Effector CD8-positive, alpha-beta T cell (primary cell): ENCODE measurements at regions not wholly inside any gene's neighbourhood (a gene's known extent, or its start where the extent isn't known, plus 50 kb on each side); places are given as distances from the start of the nearest gene placed in this dataset.
"Not testable (repeated sequence)": the region's sequence is repeated elsewhere in the genome, so short reads cannot be mapped to it uniquely, and the experiment has no call there.

Source experiments
- DNase-seq: peaks from one replicate; lab custom pipeline; 2025; lab: John Stamatoyannopoulos, UW

- no peak for DNase-seq
Measured at GRCh38 chr4:12583275-12583674, 900.9 kb downstream of the RAB28 start.

GRCh38 chr4:12580787-12581186, 903.4 kb downstream of the RAB28 start:
- no peak for DNase-seq

- no peak for DNase-seq
Measured at GRCh38 chr4:12579172-12579571, 905.0 kb downstream of the RAB28 start.

- DNase-seq: no peak
Measured at GRCh38 chr4:12576409-12576808, 907.7 kb downstream of the RAB28 start.

- DNase-seq: no peak
Measured at GRCh38 chr4:12573716-12574115, 910.4 kb downstream of the RAB28 start.

GRCh38 chr4:12562476-12563140, 921.5 kb downstream of the RAB28 start:
- DNase-seq: no peak

GRCh38 chr4:12562021-12562420, 922.1 kb downstream of the RAB28 start:
- DNase-seq: no peak

GRCh38 chr4:12555011-12555410, 929.1 kb downstream of the RAB28 start:
- no peak for DNase-seq

- DNase-seq: no peak
Measured at GRCh38 chr4:12548678-12549077, 935.5 kb downstream of the RAB28 start.

GRCh38 chr4:12545812-12546211, 938.3 kb downstream of the RAB28 start:
- no peak for DNase-seq

GRCh38 chr4:12538162-12538561, 946.0 kb downstream of the RAB28 start:
- DNase-seq: no peak

GRCh38 chr4:12534684-12535083, 949.5 kb downstream of the RAB28 start:
- no peak for DNase-seq

GRCh38 chr4:12519426-12519825, 964.7 kb downstream of the RAB28 start:
- no peak for DNase-seq

- DNase-seq: no peak
Measured at GRCh38 chr4:12507868-12508481, 976.2 kb downstream of the RAB28 start.

GRCh38 chr4:12500409-12500808, 983.7 kb downstream of the RAB28 start:
- no peak for DNase-seq

- no peak for DNase-seq
Measured at GRCh38 chr4:12499693-12500092, 984.4 kb downstream of the RAB28 start.

- DNase-seq: no peak
Measured at GRCh38 chr4:12495211-12495610, 988.9 kb downstream of the RAB28 start.

- DNase-seq: no peak
Measured at GRCh38 chr4:12492730-12493393, 991.3 kb downstream of the RAB28 start.

GRCh38 chr4:12488672-12489071, 995.5 kb downstream of the RAB28 start:
- DNase-seq: no peak

- DNase-seq: no peak
Measured at GRCh38 chr4:12487000-12487399, 997.1 kb downstream of the RAB28 start.

GRCh38 chr4:12472087-12472486, 1012.1 kb downstream of the RAB28 start:
- DNase-seq: no peak

- no peak for DNase-seq
Measured at GRCh38 chr4:12471193-12471592, 1012.9 kb downstream of the RAB28 start.

GRCh38 chr4:12461576-12461975, 1022.6 kb downstream of the RAB28 start:
- not testable (repeated sequence) for DNase-seq
